Erythroblast (primary cell): ENCODE measurements at regions not wholly inside any gene's neighbourhood (a gene's known extent, or its start where the extent isn't known, plus 50 kb on each side); places are given as distances from the start of the nearest gene placed in this dataset.

Source experiments
- GATA1 ChIP-seq: IDR thresholded peaks from 2 replicates; pipeline ENCODE4 v1.6.1; 2011; ENCODE audit warnings: low read depth, mild to moderate bottlenecking, control low read depth, low read length, moderate library complexity
- POLR2A ChIP-seq: IDR thresholded peaks from 2 replicates; pipeline ENCODE4 v1.6.1; 2011; ENCODE audit warnings: mild to moderate bottlenecking, low read length

DNA sequence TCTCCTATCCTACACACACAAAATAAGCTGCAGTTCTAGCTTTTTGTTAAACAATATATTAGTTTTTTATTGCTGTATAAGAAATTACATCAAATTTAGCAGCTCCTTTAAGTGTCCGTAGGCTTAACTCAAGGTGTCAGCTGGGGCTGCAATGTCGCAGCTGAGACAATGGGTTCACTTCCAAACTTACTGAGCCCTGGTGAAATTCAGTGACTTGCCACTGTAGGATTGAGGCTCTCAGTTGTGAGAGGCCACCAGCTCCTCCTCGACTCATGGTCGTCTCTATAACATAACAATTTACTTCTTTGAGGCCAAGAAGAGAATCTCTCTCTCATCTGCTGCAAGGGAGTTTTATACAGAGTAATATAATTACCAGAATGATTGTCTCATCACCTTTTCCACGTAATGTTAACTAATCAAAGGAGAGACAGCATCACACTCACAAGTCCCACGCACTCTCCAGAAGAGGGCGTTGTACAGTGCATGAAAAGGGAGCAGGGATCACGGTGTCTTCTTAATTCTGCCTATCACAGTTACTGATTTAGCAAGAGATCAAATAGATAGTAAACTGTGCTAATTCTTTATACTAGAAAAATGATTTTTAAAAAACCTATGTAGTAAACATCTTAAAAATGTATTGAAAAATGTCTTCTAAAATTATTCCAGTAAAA lies 735.6 kb upstream of the GBE1 start:
- TF ChIP-seq POLR2A (no peak), GATA1 (no peak)
